Skeletal muscle satellite cell (primary cell): ENCODE measurements at regions not wholly inside any gene's neighbourhood (a gene's known extent, or its start where the extent isn't known, plus 50 kb on each side); places are given as distances from the start of the nearest gene placed in this dataset.
"Not testable (repeated sequence)": the region's sequence is repeated elsewhere in the genome, so short reads cannot be mapped to it uniquely, and the experiment has no call there.

Experiments used
- H3K27me3 ChIP-seq: 2 replicates; pipeline ENCODE4 v1.7.0; 2013; ENCODE audit warnings: low read length; ENCODE audit not compliant: control insufficient read depth, insufficient read depth
- H3K36me3 ChIP-seq: 2 replicates; pipeline ENCODE4 v1.7.0; 2013; ENCODE audit warnings: mild to moderate bottlenecking, control low read depth, low read length; ENCODE audit not compliant: insufficient read depth
- H3K4me1 ChIP-seq: 2 replicates; pipeline ENCODE4 v1.7.0; 2013; ENCODE audit warnings: low read length; ENCODE audit not compliant: control insufficient read depth, insufficient read depth
- H3K4me2 ChIP-seq: 2 replicates; pipeline ENCODE4 v1.7.0; 2013; ENCODE audit warnings: mild to moderate bottlenecking, low read length
- H3K4me3 ChIP-seq: 2 replicates; pipeline ENCODE4 v1.7.0; 2013; ENCODE audit warnings: low read length
- H3K9ac ChIP-seq: 2 replicates; pipeline ENCODE4 v1.7.0; 2013; ENCODE audit warnings: mild to moderate bottlenecking, low read depth, low read length, moderate library complexity
- H3K9me3 ChIP-seq: replicated peaks from 2 replicates; pipeline ENCODE4 v1.7.0; 2013; ENCODE audit warnings: mild to moderate bottlenecking, control low read depth, low read length

DNA sequence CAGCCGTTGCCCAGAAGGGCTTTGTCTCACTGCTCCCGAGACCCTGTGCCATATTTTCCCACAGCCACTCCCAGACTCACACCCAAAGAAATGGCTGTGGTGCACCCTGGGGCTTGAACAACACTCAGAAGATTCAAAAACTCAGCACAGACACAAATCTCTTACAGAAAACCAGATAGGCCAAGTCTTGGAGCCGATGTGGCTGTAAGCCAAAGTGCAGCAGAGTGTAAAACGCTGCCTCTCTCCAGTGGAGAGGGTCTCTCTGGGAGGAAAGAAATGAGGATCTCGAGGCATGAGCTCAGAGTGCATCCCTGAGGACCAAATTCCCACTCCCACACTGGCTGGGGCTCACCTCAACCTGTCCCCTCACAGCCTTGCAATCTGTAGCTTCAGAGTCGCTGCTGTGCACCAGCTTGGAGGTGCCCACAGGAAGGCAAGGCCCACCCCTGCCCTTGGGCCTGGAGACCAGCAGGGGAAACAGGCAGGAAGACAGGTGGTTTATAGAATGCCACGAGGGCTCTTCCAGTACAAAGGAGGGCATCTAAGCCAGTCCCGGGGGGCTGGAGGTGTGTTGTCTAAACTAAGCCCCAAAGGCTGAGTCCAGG lies 171.3 kb upstream of the AJAP1 start:
- Histone ChIP-seq H3K9me3 (peaks cover 41% of the 10 kb centered on the region), H3K4me1 (no peaks in the 10 kb centered on the region), H3K36me3 (no peaks in the 10 kb centered on the region), H3K9ac (no peak overlapping the region), H3K4me3 (no peak overlapping the region), H3K27me3 (no peaks in the 10 kb centered on the region), H3K4me2 (no peak overlapping the region)

- Histone ChIP-seq H3K4me1 (no peaks in the 10 kb centered on the region), H3K36me3 (no peaks in the 10 kb centered on the region), H3K4me3 (no peak overlapping the region), H3K9ac (no peak overlapping the region), H3K4me2 (no peak overlapping the region), H3K9me3 (peaks cover 34% of the 10 kb centered on the region), H3K27me3 (no peaks in the 10 kb centered on the region)
Observed at GRCh38 chr1:4485398-4485797, 169.0 kb upstream of the AJAP1 start.

DNA sequence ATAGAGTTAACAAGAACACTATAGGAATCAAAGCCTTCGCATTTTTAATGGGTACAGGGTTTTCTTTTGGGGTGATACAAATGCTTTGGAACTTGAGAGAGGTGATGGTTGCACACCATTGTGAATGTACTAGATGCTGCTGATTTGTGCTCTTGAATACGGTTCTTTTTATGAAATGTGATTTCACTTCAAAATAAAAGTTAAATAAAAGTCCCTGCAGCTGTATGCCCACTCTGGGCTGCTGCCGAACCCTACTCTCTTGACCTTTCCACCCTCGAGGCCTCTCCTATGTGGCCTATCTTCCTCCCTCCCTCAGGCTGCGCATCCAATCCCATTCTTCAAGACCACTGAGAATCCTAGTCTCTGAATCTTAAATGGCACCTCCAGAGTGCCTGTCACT lies 168.5 kb upstream of the AJAP1 start:
- Histone ChIP-seq H3K4me3 (no peak overlapping the region), H3K27me3 (no peaks in the 10 kb centered on the region), H3K4me1 (no peaks in the 10 kb centered on the region), H3K9ac (no peak overlapping the region), H3K36me3 (no peaks in the 10 kb centered on the region), H3K4me2 (no peak overlapping the region), H3K9me3 (peaks cover 30% of the 10 kb centered on the region)

GRCh38 chr1:4486408-4487120 lies 167.8 kb upstream of the AJAP1 start:
- H3K27me3 ChIP-seq = no peaks in the 10 kb centered on the region
- H3K36me3 ChIP-seq = no peaks in the 10 kb centered on the region
- no peaks in the 10 kb centered on the region for H3K4me1 ChIP-seq
- no peak overlapping the region for H3K4me3 ChIP-seq
- H3K9me3 ChIP-seq = peaks cover 33% of the 10 kb centered on the region
- no peak overlapping the region for H3K9ac ChIP-seq
- H3K4me2 ChIP-seq = no peak overlapping the region

DNA sequence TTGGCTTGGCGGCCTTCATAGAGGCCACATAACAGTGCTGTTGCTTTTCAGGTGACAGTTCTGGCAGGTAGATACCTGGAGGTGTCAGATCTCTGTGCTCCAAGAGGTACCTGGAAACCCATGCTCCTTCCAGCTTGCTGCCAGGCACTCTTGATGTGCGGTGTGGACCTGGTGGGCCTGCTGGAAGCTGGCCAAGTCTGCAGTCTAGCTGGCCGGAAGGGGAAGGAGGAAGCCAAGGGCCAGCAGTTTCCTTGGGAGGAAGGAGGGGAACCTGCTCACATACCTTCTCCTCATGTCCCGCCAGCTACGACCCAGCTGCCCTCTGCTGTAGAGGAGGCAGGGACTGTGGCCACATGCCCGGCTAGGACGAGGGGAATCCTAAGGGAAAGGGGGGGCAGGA lies 166.4 kb upstream of the AJAP1 start:
- H3K9ac ChIP-seq = no peak overlapping the region
- peaks cover 24% of the 10 kb centered on the region for H3K9me3 ChIP-seq
- H3K4me3 ChIP-seq = no peak overlapping the region
- H3K4me2 ChIP-seq = no peak overlapping the region
- H3K36me3 ChIP-seq = no peaks in the 10 kb centered on the region
- H3K4me1 ChIP-seq = no peaks in the 10 kb centered on the region
- H3K27me3 ChIP-seq = no peaks in the 10 kb centered on the region

DNA sequence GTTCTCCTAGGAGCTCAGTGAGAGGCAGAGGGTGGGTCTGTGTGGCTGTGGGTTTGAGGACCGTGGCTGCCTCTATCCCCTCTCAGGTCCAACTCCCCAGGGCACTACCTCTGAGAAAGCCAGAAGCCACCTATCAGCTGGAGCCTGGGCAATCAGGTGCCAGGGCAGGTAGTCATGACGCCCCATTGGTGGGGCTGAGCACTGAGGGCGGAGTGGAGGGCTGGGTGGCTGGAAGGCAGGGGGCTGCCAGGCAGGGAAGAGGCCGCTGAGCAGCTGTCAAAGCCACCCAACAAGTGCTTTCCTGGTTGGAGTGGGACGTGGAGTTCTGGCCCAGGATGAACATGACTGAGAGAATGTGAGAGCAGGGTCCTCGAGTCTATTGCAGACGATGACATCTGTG lies 164.9 kb upstream of the AJAP1 start:
- Histone ChIP-seq H3K4me3 (no peak overlapping the region), H3K9ac (no peak overlapping the region), H3K9me3 (peaks cover 21% of the 10 kb centered on the region), H3K36me3 (no peaks in the 10 kb centered on the region), H3K4me2 (no peak overlapping the region), H3K27me3 (no peaks in the 10 kb centered on the region), H3K4me1 (no peaks in the 10 kb centered on the region)

- not testable (repeated sequence) for H3K4me3 ChIP-seq, H3K36me3 ChIP-seq, H3K4me2 ChIP-seq, H3K9ac ChIP-seq, H3K27me3 ChIP-seq, H3K4me1 ChIP-seq
- H3K9me3 ChIP-seq = peaks cover 21% of the 10 kb centered on the region
Observed at GRCh38 chr1:4489992-4490391, 164.4 kb upstream of the AJAP1 start.

- peaks cover 20% of the 10 kb centered on the region for H3K9me3 ChIP-seq
- no peaks in the 10 kb centered on the region for H3K4me1 ChIP-seq
- no peaks in the 10 kb centered on the region for H3K27me3 ChIP-seq
- no peak overlapping the region for H3K9ac ChIP-seq
- no peak overlapping the region for H3K4me3 ChIP-seq
- H3K4me2 ChIP-seq = no peak overlapping the region
- no peaks in the 10 kb centered on the region for H3K36me3 ChIP-seq
Observed at GRCh38 chr1:4494027-4494426, 160.4 kb upstream of the AJAP1 start.

DNA sequence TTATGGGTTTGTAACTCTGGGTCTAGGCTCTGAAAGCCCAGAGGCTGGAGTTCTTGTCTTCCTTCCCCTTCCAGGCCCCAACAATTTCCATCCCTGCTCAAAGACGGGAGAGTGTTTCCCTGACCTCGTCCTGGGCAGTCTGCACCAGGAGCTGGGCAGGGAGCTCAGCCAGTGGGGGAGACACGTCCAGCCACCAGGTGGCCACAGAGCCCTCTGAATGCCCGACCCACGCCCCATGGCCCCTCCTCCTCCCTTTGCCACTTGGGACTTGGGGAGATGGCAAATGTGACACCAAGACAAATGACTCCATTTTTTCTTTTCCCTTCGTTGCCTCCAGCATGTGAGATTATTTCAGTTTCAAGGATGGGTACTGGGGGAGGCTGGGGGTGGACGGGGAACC lies 159.9 kb upstream of the AJAP1 start:
- H3K4me2 ChIP-seq = no peak overlapping the region

GRCh38 chr1:4495809-4496208 lies 158.6 kb upstream of the AJAP1 start:
- H3K27me3 ChIP-seq = no peaks in the 10 kb centered on the region
- H3K4me3 ChIP-seq = no peak overlapping the region
- H3K4me1 ChIP-seq = no peaks in the 10 kb centered on the region
- H3K36me3 ChIP-seq = no peaks in the 10 kb centered on the region
- H3K9me3 ChIP-seq = peaks cover 18% of the 10 kb centered on the region
- H3K9ac ChIP-seq = no peak overlapping the region
- no peak overlapping the region for H3K4me2 ChIP-seq

More for the DNA sequence above, 159.9 kb upstream of the AJAP1 start:
- Histone ChIP-seq H3K4me1 (no peaks in the 10 kb centered on the region), H3K9me3 (peaks cover 19% of the 10 kb centered on the region), H3K27me3 (no peaks in the 10 kb centered on the region), H3K36me3 (no peaks in the 10 kb centered on the region), H3K4me3 (no peak overlapping the region), H3K9ac (no peak overlapping the region)

DNA sequence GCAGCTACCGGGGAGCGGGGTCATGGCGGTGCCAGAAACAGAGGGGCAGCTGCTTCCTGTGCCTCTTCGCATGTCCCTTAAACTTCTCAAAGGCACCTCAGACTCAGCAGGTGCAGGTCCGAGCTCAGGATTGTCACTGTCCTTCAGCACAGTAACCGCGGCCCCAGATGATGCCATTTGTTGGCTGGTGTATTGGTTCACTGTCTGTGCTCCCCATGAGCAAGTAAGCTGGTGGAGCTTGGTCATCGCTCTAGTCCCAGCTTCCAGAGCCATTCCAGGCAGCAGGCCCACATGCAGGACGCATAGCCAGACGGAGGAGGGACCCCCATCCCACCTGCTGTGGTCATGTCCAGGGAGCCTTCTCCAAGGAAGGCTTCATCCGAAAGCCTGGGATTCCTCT lies 154.0 kb upstream of the AJAP1 start:
- Histone ChIP-seq H3K4me1 (no peaks in the 10 kb centered on the region), H3K9ac (no peak overlapping the region), H3K27me3 (no peaks in the 10 kb centered on the region), H3K4me2 (no peak overlapping the region), H3K36me3 (no peaks in the 10 kb centered on the region), H3K9me3 (peaks cover 13% of the 10 kb centered on the region), H3K4me3 (no peak overlapping the region)

- Histone ChIP-seq H3K9me3 (peaks cover 13% of the 10 kb centered on the region), H3K4me3 (no peak overlapping the region), H3K4me1 (no peaks in the 10 kb centered on the region), H3K4me2 (no peak overlapping the region), H3K9ac (no peak overlapping the region), H3K27me3 (no peaks in the 10 kb centered on the region), H3K36me3 (no peaks in the 10 kb centered on the region)
Observed at GRCh38 chr1:4506591-4506990, 147.8 kb upstream of the AJAP1 start.
